Activated CD8-positive, alpha-beta memory T cell treated with anti-CD3 and anti-CD28 coated beads, Interleukin-2, amount 50 U/mL, for 24 hours (primary cell): ENCODE measurements at regions not wholly inside any gene's neighbourhood (a gene's known extent, or its start where the extent isn't known, plus 50 kb on each side); places are given as distances from the start of the nearest gene placed in this dataset.
"Not testable (repeated sequence)": the region's sequence is repeated elsewhere in the genome, so short reads cannot be mapped to it uniquely, and the experiment has no call there.

Source experiments
- DNase-seq: peaks from one replicate; pipeline ENCODE4 v3.0.0-alpha.2; 2020; ENCODE audit errors: extremely low read depth

- no peak for DNase-seq
Observed at GRCh38 chr2:16221461-16222010, 281.2 kb downstream of the MYCN start.

DNA sequence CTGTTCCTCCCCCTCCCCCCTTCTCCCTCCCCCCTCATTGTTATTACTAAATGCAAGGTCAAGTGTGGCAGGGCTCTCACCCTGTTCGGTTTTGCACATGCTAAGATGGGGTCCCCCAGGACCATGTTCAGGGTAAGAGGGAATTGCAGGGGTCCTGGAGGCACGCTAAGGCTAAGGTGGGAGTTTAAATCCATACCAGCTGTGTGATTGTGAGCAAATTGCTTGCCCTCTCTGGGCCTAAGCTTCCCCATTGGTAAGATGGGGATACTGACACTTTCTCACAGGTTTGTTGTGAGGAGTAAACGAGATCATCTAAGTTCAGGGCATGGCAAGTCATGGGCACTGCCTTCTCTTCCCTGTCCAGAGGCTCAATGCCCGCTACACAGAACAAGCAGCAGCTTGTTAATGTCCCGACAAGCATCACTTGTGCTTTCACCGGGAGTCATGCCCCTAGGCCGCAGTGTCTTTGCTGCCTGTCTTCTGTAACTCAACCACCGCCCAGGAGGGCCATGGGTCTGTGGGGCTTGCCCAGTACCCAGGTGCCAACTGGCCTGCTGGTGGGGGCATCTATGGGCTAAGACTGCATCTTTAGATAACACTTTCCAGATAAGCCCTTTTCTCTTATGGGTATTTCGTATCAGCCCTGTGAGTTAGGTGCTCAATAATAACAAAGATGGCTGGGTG is 279.1 kb downstream of the MYCN start:
- DNase-seq, result no peak

DNA sequence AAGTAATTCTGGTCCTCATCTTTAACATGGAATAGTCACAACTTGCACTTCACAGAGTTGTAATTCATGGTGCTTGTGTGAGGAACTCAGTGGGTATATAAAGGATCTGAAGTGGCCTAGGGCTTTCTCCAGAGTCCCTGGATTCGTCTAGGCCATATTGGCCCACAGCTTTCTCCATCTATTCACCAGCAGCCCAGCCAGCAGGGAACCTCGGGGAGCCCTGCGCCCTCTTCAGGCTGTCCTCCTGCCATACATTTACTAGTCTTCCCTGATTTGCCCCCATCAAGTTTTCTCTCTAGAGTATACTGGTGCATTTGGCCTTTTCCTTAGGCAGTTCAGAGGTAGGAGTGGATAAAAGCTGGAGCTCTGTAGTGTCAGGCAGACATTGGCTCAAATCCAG is 278.3 kb downstream of the MYCN start:
- no peak for DNase-seq

- no peak for DNase-seq
Observed at GRCh38 chr2:16218161-16218560, 277.8 kb downstream of the MYCN start.

- not testable (repeated sequence) for DNase-seq
Observed at GRCh38 chr2:16217741-16218140, 277.4 kb downstream of the MYCN start.

- DNase-seq, result no peak
Observed at GRCh38 chr2:16217291-16217690, 276.9 kb downstream of the MYCN start.

GRCh38 chr2:16216558-16216945 is 276.2 kb downstream of the MYCN start:
- DNase-seq, result no peak

DNA sequence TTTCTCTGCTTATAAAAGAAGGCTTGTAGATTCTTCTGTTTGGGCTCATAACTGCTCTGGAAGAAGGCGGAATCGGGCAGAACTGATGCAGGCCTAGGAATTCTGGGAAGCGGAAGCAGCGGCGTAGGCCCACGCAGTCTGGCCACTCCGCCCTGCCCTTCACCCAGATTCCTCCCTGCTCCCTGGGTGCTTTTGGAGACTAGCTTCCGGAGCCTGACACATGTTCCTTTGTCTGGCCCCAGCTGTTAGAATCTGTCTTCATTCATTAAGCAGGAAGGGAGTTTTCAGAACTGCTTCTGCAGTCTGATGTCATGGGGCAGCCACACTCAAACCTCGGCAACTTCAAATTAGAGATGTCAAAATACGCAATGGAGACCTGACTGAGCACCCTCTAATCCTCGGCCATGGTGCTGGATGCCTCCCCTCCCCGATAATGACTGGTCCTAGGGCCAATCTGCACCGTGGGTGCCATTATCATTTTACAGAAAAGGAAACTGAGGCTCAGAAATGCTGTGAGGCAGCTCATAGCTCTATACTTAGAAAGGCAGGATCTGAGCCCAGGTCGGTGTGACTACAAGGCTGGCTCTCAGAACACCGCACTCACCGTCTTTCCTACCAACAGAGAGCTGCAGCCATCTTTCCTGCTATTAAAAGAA is 275.7 kb downstream of the MYCN start:
- DNase-seq, result no peak

- DNase-seq, result no peak
Observed at GRCh38 chr2:16214861-16215260, 274.5 kb downstream of the MYCN start.

DNA sequence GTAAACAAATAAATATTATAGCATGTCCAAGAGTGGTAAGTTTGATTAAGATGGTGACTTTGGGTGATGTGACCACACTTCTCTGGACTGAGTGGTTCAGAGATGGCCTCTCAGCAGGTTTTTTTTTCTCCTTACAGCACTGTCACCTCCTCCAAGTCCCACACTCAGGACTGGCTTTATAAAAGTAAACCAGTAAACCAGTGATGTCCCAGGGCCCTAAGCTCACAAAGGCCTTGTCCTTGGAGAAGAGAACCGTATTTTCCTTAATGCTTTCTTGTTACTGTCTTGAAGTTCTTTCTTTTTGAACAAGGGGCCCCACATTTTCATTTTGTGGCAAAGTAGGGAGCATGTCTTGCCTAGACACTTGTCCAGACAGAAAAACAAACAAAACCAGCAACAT is 274.0 kb downstream of the MYCN start:
- DNase-seq, result no peak

DNA sequence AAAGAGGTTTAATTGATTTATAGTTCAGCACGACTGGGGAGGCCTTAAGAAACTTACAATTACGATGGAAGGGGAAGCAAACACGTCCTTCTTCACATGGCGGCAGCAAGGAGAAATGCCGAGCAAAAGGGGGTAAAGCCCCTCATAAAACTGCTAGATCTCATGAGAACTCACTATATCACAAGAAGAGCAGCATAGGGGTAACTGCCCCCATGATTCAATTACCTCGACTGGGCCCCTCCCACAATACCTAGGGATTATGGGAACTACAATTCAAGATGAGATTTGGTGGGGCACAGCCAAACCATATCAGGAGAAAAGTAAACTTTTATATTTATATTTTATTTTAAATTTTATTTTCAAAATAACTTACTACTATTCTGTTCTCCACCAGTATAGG is 272.0 kb downstream of the MYCN start:
- DNase-seq, result no peak

GRCh38 chr2:16211341-16211740 is 271.0 kb downstream of the MYCN start:
- DNase-seq, result no peak

- DNase-seq, result no peak
Observed at GRCh38 chr2:16210841-16211240, 270.5 kb downstream of the MYCN start.

GRCh38 chr2:16209799-16210198 is 269.4 kb downstream of the MYCN start:
- DNase-seq, result no peak

- no peak for DNase-seq
Observed at GRCh38 chr2:16208921-16209320, 268.6 kb downstream of the MYCN start.

DNA sequence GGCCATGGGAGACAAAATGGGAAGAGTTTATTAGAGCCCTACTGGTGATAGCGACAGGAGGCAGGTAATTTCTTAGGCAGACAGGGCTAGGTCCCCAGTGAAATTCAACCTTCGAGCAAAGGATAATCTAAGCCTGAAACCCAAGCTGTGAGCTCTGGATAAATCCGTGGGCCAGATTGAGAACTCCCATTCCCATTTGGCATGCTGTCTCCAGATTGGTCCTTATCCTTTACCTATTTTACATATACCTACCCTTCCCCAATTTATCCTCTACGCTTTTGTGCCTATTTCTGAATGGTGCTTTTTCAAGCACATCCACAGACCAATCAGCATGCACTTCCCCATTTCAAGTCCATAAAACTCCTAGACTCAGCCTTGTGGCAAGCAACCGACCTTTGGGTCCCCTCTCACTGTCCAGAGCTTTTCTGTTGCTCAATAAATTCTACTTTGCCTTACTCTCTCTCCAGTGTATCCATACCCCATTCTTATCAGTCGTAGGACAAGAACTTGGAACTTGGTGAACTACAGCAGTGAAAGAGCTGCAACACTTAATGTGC is 268.0 kb downstream of the MYCN start:
- DNase-seq, result no peak

DNA sequence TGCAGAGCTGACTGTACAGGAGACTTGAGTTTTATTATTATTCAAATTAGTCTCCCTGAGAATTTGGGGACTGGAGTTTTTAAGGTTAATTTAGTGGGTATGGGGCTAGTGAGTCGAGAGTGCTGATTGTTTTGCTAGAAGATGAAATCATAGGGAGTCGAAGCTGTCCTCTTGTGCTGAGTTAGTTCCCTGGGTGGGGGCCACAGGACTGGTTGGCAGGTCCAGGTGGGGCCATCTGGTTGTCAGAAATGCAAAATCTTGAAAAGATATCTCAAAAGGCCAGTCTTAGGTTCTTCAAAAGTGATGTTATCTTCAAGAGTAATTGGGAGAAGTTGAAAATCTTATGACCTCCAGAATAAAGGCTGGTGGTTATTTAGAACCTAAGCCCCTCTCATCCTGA is 267.3 kb downstream of the MYCN start:
- DNase-seq, result no peak

GRCh38 chr2:16207151-16207550 is 266.8 kb downstream of the MYCN start:
- DNase-seq, result no peak

DNA sequence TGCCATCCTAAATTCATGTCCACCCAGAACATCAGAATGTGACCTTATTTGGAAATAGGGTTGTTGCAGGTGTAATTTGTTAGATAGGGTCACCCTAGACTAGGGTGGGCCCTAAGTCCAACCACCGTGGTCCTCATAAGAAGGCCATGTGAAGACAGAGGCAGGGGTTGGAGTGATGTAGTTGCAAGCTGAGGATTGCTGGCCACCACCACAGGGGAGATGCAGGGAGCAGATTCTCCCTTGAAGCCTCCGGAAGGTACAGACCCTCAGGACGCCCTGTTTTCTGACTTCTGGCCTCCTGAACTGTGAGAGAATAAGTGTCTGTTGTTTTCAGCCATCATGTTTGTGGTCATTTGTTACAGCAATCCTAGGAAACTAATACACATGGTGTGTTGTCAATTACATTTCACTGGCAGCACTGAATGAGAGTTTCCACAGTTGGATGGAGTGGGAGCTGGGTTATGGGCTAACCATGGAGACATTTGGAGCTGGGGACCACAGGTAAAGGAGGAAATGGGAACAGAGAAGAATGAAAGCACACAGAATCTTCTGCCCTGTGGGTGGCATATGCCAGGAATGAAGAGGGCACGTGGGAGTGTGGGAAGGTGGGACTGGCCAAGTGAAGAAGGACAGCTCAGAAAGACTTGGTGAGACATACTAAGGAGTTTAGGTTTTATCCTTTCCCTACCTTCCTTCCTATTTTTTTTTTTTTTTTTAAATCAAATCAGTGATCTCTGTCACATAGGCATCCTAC is 266.0 kb downstream of the MYCN start:
- no peak for DNase-seq

- DNase-seq, result no peak
Observed at GRCh38 chr2:16205631-16206030, 265.3 kb downstream of the MYCN start.

GRCh38 chr2:16204886-16205620 is 264.7 kb downstream of the MYCN start:
- DNase-seq, result no peak

DNA sequence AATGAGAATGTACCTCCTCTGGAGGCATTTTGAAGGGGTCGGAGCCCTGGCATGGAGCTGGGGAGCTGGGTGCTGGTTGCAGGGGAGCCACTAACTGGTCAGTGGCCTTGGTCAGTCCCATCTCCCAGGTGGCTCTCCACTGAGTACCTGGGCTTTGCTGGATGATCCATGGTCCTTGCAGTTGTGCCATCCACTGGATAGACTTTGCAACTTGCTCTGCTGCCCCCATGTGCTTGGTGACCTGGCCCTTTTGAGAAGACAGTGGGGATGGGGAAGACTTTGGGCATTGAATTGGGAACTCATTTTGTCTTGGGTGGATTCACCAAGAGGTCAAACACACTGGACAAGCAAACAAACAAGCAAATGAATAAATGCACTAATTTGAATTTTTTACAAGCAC is 263.9 kb downstream of the MYCN start:
- DNase-seq, result no peak
